IPS DF 4.7 (cell line): ENCODE measurements at regions not wholly inside any gene's neighbourhood (a gene's known extent, or its start where the extent isn't known, plus 50 kb on each side); places are given as distances from the start of the nearest gene placed in this dataset.
A peak's percentile ranks its signal among the peaks of the same experiment; 100 is the strongest.

Source experiments
- DNase-seq: peaks from one replicate; pipeline ENCODE4 v3.0.0-alpha.2; 2013; ENCODE audit warnings: low spot score; ENCODE audit errors: extremely low read depth

- no peak for DNase-seq
Observed at GRCh38 chr5:86875539-86875938, 257.8 kb downstream of the COX7C start.

DNA sequence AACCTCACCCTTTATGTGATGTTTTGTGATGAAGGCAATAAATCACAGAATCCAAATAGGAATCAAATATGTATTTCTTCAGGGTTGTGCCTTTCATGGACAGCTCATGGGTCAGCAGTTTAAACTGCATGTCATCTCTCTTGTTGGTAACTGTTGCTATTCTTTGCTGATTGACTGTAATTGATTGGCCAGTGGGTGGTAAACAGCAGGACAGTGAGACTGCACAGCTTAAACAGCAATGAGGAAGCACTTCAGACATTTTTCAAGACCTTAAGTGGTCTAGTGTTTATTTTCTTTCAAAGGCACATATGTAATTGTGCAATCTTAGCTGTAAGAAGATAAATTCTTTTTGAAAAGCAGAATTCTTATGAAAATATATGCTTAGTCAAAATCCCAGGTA lies 260.5 kb downstream of the COX7C start:
- no peak for DNase-seq

DNA sequence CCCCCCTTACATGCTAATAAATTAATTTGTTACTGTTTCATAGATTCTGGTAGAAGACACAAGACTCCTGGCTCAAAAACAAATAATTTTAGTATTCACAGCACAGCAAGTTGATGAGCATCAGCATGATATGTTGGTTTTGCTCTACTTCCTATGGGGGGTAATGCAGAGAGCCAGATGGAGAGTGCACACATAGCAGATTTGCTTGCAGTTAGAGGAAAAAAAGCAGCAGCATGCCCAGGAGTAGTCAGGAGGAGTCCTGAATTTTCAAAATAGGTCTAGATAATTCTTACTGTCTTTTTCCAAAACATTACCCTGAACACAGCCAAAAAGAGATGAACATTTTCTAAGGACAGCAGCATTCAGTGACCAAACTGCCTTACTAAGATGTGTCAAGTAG lies 261.3 kb downstream of the COX7C start:
- DNase-seq, result no peak

- no peak for DNase-seq
Observed at GRCh38 chr5:86880344-86880743, 262.6 kb downstream of the COX7C start.

GRCh38 chr5:86880785-86881492 lies 263.2 kb downstream of the COX7C start:
- peak; percentile 78 for DNase-seq

DNA sequence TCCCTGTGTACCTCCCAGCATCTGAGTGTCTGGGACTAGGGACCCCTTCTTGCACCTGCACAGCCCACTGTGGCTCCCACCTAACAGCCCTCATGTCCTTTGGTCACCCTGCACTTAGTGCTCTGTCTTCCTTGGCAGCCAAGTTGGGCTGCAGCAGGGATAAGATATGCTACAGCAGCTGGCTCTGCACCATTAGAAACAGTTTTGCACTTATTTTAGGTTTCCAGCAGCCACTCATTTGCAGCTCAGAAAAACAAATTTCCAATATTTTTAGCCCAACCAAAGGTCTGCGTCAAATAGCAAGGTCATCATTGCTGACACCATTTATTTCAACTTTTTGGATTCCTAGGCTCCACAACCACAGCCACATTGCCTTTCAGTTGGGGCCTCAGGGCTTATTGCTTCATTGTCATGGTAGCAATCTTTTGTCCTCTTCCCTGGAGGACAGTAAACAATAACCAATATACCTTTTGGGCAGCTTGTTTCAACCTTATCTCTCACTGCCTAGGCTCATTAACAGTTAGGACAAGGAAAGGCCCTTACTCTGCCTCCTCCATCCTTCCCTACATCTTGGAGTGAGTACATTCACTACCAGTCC lies 263.9 kb downstream of the COX7C start:
- DNase-seq, result no peak

GRCh38 chr5:86884608-86885007 lies 266.9 kb downstream of the COX7C start:
- no peak for DNase-seq

- no peak for DNase-seq
Observed at GRCh38 chr5:86885011-86885410, 267.3 kb downstream of the COX7C start.

GRCh38 chr5:86885489-86886230 lies 267.9 kb downstream of the COX7C start:
- DNase-seq, result no peak

GRCh38 chr5:86890375-86890774 lies 272.6 kb downstream of the COX7C start:
- DNase-seq, result no peak

DNA sequence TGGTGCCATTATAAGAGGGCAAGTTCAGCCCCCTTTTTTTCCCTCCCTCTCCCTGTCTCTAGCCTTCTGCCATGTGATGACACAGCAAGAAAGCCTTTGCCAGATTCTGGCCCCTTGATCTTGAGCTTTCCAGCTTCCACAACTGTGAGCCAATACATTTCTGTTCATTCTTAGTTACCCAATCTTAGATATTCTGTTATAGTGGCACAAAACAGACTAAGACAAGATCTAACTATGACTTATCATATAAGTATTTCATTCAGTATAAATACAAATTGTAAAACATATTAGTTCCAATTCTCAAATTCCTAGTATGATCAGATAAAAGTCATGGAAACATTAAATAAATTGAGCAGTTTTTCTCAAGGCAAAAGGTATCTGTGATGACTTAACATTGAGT lies 276.3 kb downstream of the COX7C start:
- DNase-seq, result no peak

DNA sequence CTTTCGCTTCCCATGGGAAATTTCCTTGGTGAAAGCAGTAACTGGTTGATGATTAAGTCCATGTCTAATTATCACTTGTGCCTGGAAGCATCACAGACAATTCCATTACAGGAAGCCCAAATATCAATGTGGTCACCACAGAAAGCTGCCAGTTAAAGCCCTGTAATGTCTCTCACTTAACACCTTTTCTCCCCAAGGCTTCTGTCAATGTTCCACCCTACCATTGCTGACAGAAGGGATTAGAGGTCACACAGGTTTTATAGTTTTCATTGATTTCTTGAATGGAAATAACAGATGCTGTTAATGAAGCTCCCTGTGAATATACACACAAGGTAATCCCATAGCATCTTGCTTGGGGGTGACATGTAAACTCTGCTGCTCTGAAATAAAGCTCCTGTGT lies 279.2 kb downstream of the COX7C start:
- DNase-seq, result no peak

- no peak for DNase-seq
Observed at GRCh38 chr5:86909418-86910295, 291.9 kb downstream of the COX7C start.

DNA sequence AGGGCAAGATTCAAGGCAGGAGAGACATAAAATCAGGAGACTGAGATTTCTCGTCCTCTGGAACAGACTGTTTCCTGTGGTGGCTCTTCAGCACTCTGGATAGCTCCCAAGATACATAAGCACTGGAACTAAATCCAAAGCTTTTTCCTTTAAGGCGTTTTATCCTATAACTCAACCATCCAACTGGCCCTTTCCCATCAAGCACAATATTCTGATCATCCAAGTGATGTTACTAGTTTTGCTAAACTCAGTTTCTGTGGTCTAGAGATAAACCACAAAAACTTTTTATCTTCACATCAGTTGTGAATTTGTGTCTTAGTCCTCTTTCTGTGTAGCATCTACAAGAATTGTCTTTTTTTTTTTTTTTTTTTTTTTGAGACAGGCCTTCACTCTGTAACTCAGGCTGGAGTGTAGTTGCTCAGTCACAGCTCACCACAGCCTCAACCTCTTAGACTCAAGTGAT lies 299.4 kb downstream of the COX7C start:
- DNase-seq, result peak; percentile 16

DNA sequence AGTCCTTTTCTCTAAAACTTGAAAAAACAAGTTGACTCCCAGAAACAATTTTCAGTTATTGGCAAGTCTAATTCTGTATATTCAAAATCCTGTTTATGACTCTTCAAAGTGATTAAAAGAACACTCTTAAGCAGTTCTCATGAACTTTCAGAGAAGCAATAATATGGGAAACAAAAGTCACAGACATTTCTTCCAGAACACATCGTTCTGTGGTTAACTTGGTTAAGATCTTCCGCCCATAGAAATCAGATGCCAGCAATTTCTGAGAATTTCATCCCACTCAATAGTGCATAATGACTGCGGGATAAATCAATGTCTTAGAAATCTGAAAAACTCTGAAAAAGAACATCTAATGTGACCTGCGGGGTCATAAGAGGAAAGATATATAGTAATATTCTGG lies 300.5 kb downstream of the COX7C start:
- no peak for DNase-seq

DNA sequence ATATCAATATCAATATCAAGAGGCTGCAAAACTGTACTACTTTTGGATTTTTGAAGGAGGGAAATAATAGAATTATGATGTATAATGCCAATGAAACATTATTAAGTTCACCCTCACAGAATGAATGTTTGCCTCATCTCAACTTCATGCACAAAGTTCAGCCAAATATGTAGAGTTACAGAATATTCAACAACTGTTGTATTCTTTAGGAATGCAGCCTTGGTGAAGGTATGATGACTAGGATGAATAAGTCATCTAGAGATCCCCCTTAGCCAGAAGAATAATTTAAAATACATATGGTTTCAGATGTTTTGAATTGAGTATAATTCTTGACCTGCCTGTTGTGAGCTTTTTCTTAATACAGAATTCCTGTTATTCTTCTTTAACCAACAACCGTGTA lies 308.3 kb downstream of the COX7C start:
- no peak for DNase-seq

- peak; percentile 44 for DNase-seq
Observed at GRCh38 chr5:86929123-86929766, 311.5 kb downstream of the COX7C start.

GRCh38 chr5:86951761-86952160 lies 315.9 kb upstream of the RASA1 start:
- no peak for DNase-seq

GRCh38 chr5:86964889-86965288 lies 302.8 kb upstream of the RASA1 start:
- no peak for DNase-seq

DNA sequence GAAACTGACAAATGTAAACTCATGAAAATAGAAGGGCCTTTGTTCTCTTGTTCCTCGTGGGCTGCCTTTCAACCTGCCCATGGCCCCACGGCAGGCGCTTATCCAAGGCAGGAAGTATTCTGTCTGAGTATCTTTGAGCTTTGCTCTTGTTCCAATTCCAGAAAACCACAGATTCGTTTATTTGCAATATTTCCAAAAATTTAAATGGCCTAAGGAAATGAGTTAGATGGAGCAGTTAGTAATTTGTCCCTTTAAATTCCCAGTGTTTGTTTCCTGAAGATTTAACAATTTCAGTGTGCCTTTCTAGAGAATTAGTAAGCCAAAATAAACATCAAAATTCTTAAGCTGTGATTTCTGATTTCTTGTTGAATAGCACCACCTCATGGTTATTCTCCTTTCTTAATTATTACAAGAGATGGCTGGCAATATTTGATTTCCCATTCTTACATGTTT lies 299.4 kb upstream of the RASA1 start:
- DNase-seq, result no peak

DNA sequence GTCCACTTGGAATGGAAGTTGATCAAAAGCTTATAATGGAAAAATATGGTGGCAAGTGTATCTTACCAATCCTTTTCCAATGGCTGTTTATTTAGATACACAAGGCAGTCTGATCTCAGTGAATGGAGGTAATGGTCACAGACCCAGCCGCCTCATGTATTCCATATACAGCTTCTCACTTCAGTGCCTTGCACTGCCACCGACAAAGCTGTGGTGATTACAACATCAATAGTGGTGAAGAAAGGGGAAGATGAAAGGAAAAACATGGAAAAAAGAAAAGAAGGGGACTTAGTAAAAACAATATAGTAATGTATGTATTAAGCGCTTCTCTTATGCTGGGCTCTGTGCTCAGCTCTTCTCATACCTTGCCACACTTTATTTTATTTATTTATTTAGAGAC lies 297.3 kb upstream of the RASA1 start:
- DNase-seq, result no peak
